Ascending aorta (tissue), 2 donors: ENCODE measurements at regions not wholly inside any gene's neighbourhood (a gene's known extent, or its start where the extent isn't known, plus 50 kb on each side); places are given as distances from the start of the nearest gene placed in this dataset.
A peak's percentile ranks its signal among the peaks of the same experiment; 100 is the strongest.

Experiments
- DNase-seq, 2 donors: peaks; one replicate each; pipeline ENCODE4 v3.0.0-alpha.2; 2019; ENCODE audit warnings: low spot score in 2 of 2
- H3K27ac ChIP-seq, 2 donors: fragments of 200-600 bp; sonication (generic); one replicate each; pipeline ENCODE4 v1.5.1; 2016 to 2017; ENCODE audit warnings: mild to moderate bottlenecking in 1 of 2
- H3K27me3 ChIP-seq: fragments of 200-600 bp; sonication (generic); one replicate; pipeline ENCODE4 v1.5.1; 2017
- H3K36me3 ChIP-seq, 2 donors: fragments of 200-600 bp; sonication (generic); one replicate each; pipeline ENCODE4 v1.5.1; 2016
- H3K4me1 ChIP-seq, 2 donors: fragments of 200-600 bp; sonication (generic); one replicate each; pipeline ENCODE4 v1.5.1; 2016 to 2017; ENCODE audit warnings: mild to moderate bottlenecking in 1 of 2
- H3K4me3 ChIP-seq, 2 donors: fragments of 200-600 bp; sonication (generic); one replicate each; pipeline ENCODE4 v1.5.1; 2016 to 2017; ENCODE audit warnings: mild to moderate bottlenecking in 1 of 2
- H3K9me3 ChIP-seq, 2 donors: fragments of 200-600 bp; sonication (generic); one replicate each; pipeline ENCODE4 v1.5.1; 2016
- intact Hi-C: fragments of 100-400 bp; cut with DNase I; formaldehyde crosslinking; loops from one replicate; pipeline ENCODE4 v1.15.1; 2023
- TF ChIP-seq, protein P1 (sequence below), 3 experiments: fragments of 200-600 bp in 2 of 3; fragments of 450-650 bp in 1 of 3; sonication (generic) in 2 of 3; IDR thresholded peaks; one replicate each; pipeline ENCODE4 v1.5.1; 2016 to 2019; ENCODE audit warnings: antibody characterized with exemption in 3 of 3, mild to moderate bottlenecking in 1 of 3, moderate library complexity in 1 of 3

DNA sequence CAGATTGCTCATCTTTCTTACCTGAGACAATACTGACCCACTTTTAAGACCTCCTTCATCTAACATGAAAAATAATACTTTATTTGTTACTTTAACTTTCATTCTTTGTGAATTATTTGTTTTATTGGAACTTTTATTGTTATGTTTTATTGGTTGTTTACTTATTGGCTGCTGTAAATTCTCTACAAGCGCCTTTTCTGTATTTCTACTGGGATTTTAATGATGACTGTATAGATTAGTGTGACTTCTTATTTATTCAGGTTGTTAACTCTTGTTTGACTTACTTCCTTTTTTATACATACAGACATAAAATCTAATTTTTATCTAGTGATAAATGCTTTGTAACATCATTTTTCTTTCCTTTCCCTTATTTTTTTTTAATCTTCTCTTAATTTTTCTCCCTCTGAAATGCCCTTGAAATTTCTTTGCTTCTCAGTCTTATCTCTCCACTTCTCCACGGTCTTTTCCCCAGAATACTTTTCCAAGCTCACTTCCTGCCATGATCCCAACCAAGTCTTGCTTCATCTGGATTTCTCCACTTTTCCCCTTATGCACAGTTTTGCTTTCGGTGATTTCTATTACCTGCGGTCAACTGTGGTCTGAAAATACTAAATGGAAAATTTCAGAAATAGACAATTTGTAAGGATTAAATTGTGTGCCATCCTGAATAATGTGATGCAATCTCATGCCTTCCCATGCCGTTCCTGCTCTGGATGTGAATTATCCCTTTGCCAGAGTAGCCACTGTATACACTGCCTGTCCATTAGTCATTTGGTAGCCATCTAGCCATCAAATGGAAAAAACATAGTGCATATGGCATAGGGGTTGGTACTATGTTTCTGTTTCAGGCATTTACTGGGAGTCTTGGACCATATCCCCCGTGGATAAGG is 265.9 kb downstream of the PRL start:
- no peaks in the 10 kb centered on the region for H3K9me3 ChIP-seq
- H3K27ac ChIP-seq = no peak overlapping the region
- TF ChIP-seq, protein P1, sequence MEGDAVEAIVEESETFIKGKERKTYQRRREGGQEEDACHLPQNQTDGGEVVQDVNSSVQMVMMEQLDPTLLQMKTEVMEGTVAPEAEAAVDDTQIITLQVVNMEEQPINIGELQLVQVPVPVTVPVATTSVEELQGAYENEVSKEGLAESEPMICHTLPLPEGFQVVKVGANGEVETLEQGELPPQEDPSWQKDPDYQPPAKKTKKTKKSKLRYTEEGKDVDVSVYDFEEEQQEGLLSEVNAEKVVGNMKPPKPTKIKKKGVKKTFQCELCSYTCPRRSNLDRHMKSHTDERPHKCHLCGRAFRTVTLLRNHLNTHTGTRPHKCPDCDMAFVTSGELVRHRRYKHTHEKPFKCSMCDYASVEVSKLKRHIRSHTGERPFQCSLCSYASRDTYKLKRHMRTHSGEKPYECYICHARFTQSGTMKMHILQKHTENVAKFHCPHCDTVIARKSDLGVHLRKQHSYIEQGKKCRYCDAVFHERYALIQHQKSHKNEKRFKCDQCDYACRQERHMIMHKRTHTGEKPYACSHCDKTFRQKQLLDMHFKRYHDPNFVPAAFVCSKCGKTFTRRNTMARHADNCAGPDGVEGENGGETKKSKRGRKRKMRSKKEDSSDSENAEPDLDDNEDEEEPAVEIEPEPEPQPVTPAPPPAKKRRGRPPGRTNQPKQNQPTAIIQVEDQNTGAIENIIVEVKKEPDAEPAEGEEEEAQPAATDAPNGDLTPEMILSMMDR (IDR thresholded peaks at IDR 0.05) = no peak
- DNase-seq = no peak
- no peaks in the 10 kb centered on the region for H3K27me3 ChIP-seq
- no peak overlapping the region for H3K4me3 ChIP-seq
- H3K36me3 ChIP-seq = no peaks in the 10 kb centered on the region
- intact Hi-C loops = no loop called here
- peaks cover 0 to 8% of the 10 kb centered on the region in 2 donors for H3K4me1 ChIP-seq

DNA sequence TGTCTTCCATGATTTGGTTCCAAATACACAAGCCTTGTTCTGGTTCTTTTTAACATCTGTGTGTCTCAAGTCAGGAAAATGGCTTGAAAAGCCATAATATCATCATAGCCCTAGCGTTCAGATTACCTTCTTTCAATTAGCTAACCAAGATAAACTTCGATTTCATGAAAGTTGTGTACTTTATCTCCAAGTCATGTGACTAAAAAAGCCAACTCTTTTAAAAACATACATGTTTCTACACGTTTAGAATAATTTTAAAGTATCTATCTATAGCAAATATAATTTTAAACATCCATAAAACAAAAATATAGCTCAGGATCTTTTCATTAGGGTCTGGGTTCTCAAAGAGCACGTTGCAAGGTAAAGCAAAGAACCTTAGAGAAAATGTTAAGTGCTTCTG is 261.1 kb downstream of the PRL start:
- H3K4me3 ChIP-seq = no peak overlapping the region
- TF ChIP-seq, protein P1 (IDR thresholded peaks at IDR 0.05) = no peak
- intact Hi-C loops = no loop called here
- no peaks in the 10 kb centered on the region for H3K27me3 ChIP-seq
- H3K9me3 ChIP-seq = peaks cover 3 to 11% of the 10 kb centered on the region in 2 donors
- no peaks in the 10 kb centered on the region for H3K36me3 ChIP-seq
- no peak for DNase-seq
- H3K4me1 ChIP-seq = no peaks in the 10 kb centered on the region
- no peak overlapping the region for H3K27ac ChIP-seq

DNA sequence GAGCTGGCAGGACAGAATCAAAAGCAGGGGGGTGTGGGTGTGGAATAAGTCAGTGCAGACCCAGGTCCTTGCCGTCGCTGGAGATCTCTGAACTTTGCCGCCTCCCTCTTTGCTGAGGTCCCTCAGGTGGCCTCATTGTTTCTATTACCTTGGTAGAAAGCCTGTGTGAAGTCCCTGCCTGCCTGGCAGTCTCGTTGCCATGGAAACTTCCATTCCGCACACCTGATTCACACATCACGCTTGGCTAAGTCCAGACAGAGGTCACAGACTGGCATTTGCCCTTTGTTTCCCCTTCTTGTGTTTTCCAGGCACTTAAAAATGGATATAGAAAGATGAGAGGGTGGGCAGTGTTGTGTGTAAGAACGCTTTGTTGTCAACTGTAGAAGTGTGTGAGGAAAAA is 260.6 kb downstream of the PRL start:
- Histone ChIP-seq H3K4me3 (no peak overlapping the region), H3K36me3 (no peaks in the 10 kb centered on the region), H3K27me3 (no peaks in the 10 kb centered on the region), H3K4me1 (no peaks in the 10 kb centered on the region), H3K9me3 (peaks cover 6 to 16% of the 10 kb centered on the region in 2 donors), H3K27ac (no peak overlapping the region)
- TF ChIP-seq, protein P1 (IDR thresholded peaks at IDR 0.05) = no peak
- intact Hi-C loops = no loop called here
- no peak for DNase-seq

DNA sequence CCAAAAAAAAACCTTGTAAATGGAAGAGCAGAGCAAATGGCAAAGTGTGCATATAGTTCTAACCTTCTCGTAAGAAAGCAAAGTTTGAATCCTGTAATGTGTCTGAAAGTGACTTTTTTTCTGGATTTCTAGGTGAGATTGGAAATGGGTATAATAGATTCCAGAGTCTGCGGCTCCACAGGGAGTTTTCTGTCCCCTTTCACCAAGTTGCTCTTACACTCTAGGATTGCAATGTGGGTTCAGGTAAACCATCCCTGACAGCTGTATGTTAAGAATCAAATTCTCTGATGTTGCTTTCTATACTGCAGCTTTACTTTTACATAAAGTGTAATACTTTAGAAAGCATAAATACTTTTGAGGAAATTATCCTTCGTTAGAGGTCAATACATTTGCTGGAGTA is 260.1 kb downstream of the PRL start:
- H3K36me3 ChIP-seq = no peaks in the 10 kb centered on the region
- intact Hi-C loops = no loop called here
- H3K4me3 ChIP-seq = no peak overlapping the region
- H3K27me3 ChIP-seq = no peaks in the 10 kb centered on the region
- peaks cover 6 to 16% of the 10 kb centered on the region in 2 donors for H3K9me3 ChIP-seq
- H3K27ac ChIP-seq = no peak overlapping the region
- no peaks in the 10 kb centered on the region for H3K4me1 ChIP-seq
- DNase-seq = no peak
- TF ChIP-seq, protein P1 (IDR thresholded peaks at IDR 0.05) = no peak

DNA sequence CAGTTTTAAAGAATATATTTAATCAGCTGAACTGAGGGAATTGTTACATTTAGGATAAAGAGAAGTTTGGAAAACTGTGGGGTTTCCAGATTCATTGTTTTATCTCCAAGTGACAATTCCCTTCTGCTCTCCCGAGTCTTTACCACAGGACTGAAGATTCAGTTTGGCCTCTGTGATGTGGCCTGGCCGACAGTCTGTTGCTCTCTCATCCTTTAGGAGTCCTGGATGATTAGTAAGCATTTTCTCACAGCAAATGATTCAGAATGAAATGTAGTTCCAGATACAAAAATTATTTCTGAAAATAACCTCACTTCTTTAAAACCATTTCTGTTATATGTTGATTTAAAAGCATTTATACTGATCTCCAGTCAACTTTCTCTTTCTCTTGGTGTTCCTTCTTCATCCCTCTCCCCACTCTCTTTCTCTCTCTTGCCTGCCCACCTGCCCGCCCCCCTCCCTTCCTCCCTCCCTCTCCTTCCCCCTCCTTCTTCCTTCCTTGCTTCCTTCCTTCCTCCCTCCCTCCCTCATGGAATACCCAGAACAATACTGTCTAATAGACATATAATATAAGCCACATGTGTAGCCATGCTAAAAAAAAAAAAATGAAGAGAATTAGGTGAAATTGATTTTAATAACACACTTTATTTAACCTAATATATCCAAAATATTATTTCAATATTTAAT is 254.9 kb downstream of the PRL start:
- DNase-seq = no peak
- intact Hi-C loops = no loop called here
- peaks cover 6 to 16% of the 10 kb centered on the region in 2 donors for H3K9me3 ChIP-seq
- peaks cover 4% of the 10 kb centered on the region in 2 donors for H3K4me1 ChIP-seq
- TF ChIP-seq, protein P1 (IDR thresholded peaks at IDR 0.05) = no peak
- no peaks in the 10 kb centered on the region for H3K36me3 ChIP-seq
- H3K4me3 ChIP-seq = no peak overlapping the region
- no peaks in the 10 kb centered on the region for H3K27me3 ChIP-seq
- peak overlapping the region in 1 of 2 donors; percentile 14 for H3K27ac ChIP-seq
